Epidermal melanocyte (primary cell): ENCODE measurements at regions not wholly inside any gene's neighbourhood (a gene's known extent, or its start where the extent isn't known, plus 50 kb on each side); places are given as distances from the start of the nearest gene placed in this dataset.

Experiments
- DNase-seq: peaks from one replicate; pipeline ENCODE4 v3.0.0; 2011; ENCODE audit warnings: low spot score; ENCODE audit not compliant: insufficient read length

DNA sequence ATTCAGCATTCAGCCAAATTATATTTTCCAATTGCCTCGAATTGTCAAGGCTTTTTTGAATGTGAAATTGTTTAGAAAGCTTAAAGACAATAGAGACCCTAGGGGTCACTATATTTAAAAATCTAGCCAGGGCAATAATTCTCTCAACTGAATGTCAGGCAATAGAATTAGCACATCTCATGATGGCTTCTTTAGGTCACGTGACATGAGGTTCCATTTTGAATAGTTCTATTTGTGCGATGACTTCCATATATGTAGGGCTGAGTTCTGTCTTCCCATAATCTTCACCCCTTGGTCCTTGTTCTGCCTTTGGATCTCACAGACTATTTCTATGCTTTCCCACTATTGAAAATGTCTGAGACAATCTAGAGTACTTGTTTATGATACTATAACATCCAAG lies 527.7 kb upstream of the KIRREL3 start:
- no peak for DNase-seq

GRCh38 chr11:127524618-127525017 lies 524.0 kb upstream of the KIRREL3 start:
- DNase-seq, result no peak

DNA sequence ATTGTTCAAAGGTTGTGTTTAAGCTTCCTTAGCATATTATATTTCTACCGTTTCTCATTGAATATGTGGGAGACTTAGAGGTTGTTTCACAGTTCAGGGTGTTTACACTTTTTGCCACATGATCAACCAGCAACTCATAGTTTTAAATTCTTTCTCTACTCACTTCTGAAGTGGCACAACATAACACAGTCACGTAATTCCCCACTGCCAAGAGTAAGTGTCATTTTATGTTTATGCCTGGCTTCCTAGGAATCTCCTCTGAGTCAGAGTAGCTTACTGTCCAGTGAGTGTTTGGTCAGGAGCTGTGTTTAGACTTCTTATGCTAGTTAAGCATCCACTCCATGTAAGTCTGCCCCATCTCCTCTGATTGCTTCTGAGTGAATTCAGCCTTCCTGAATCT lies 520.8 kb upstream of the KIRREL3 start:
- no peak for DNase-seq

GRCh38 chr11:127507851-127508250 lies 507.3 kb upstream of the KIRREL3 start:
- DNase-seq, result no peak

GRCh38 chr11:127506647-127507046 lies 506.1 kb upstream of the KIRREL3 start:
- DNase-seq, result no peak

DNA sequence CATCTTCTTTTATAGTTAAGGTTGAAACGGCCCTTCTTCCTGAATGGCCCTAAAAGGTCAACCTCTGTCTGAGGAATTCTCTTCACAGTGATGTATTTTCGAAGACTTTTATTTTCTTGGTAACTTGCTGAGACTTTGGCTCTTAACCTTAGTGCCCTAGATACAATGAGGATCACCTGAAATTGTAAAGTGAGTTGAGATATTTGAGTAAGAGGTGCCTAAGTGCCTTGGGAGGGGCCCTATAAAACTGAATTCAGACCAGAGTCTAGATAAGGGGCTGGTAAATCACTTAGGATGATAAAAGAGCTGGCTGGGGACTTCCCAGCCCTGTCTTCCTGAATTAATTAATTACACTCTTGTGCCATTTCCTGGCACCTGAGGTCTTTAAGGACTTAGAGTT lies 505.6 kb upstream of the KIRREL3 start:
- DNase-seq, result no peak

- no peak for DNase-seq
Measured at GRCh38 chr11:127496165-127496564, 495.6 kb upstream of the KIRREL3 start.

GRCh38 chr11:127493330-127494022 lies 492.9 kb upstream of the KIRREL3 start:
- DNase-seq, result no peak

DNA sequence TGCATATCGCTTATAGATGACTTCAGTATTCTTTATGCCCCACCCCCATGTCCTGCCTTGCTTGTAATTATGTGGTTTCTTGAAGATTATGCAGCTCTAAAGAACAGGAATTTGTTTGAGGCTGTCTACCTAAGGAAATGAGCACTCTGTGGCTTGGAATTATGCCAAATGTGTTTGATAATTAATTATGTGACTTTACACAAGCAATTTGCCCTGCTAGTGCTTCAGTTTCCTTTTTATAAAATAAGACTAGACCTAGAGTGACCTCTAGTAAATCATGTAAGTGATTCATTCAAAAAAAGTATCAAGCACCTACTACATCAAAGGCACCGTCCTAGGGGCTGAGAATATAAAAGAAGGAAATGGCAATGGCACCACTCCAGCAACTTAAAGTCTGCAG lies 491.5 kb upstream of the KIRREL3 start:
- no peak for DNase-seq

DNA sequence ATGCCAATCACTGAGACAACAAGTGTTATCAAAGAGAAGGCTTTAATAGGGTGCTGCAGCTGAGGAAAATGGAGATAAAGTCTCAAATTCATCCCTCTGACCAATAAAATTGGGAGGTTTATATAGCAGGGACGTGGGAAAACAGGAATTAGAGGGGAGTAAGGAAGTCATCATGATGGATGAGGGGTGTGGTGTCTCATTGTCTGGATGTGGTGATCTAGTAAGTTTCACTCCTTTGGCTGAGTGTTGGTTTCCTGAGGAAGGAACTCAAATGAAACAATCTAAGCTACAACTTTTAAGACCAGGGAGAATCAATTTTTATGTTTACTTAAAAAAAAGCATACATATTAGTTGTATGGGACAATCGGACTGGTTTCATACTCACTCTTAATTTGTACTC lies 491.0 kb upstream of the KIRREL3 start:
- no peak for DNase-seq

- DNase-seq, result no peak
Measured at GRCh38 chr11:127490896-127491295, 490.3 kb upstream of the KIRREL3 start.

DNA sequence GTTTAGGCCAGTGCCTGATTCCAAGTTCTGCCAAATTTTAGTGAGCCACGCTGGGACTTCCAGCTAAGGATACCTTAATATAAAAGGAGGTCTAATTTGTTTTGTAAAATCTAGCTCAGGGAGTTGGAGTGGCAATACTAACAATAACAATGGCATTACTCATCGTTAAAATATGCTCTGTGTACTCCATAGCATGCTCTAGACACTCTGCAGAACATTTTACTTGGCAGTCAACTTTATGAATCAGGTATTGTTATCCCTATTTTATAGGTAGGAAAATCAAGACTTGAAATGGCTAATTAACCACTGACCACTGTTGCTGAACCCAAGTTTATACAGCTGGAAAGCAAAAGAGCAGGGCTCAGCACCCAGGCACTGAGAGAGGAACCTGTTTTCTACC lies 485.0 kb upstream of the KIRREL3 start:
- no peak for DNase-seq

- no peak for DNase-seq
Measured at GRCh38 chr11:127481391-127481790, 480.8 kb upstream of the KIRREL3 start.

GRCh38 chr11:127478826-127479225 lies 478.3 kb upstream of the KIRREL3 start:
- no peak for DNase-seq

- no peak for DNase-seq
Measured at GRCh38 chr11:127474766-127475165, 474.2 kb upstream of the KIRREL3 start.

DNA sequence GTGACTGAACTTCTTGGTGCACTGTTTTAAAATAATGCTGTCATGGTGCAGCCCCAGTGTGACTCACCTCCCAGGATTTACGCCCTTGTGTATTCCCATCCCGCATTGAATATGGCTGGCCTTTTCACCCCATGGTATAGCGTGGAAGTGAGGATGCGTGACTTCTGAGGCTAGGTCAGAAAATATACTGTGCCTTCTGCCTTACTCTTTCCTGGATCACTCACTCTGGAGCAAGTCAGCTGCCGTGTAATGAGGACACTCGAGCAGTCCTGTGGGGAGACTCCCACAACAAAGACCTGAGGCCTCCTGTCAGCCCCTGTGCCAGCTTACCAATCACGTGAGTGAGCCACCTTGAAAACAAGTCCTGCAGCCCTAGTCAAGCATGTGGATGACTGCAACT lies 471.9 kb upstream of the KIRREL3 start:
- DNase-seq, result no peak

DNA sequence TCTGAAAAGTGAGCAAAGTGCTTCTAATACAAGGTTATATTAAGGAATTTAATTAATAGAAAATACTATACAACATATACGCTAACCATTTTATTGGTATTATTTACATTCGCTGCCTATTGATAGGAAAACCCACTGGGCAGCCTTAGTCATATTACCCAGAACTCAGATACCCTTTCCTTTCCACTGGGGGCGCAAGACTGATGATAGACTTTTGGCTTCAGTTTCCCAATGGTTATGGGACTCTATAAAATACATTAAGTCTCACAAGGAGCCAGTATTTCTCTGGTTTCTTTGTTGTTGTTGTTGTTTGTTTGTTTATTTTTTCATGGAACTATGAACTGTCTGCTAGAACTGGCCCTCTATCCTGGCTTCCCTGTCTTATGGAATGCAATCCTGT lies 471.1 kb upstream of the KIRREL3 start:
- no peak for DNase-seq

GRCh38 chr11:127470306-127470884 lies 469.8 kb upstream of the KIRREL3 start:
- no peak for DNase-seq

DNA sequence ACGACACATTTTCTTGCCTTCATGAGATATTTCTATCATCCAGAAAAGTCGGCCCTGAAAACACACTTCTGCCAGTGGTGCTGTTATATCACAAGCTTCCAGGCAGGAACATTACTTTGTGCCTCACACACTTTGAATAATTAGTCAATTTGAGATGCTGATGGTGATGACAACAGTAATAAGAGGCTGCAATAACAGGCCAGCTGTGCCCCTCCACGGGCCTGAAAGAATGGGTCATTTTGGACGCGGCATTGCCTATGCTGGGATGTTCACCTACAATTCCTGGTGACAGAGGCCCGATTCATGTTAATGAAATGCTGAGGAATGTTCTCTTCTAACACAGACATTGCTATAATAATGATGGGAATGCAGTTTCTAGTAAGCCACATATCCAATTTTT lies 463.8 kb upstream of the KIRREL3 start:
- DNase-seq, result no peak

- DNase-seq, result no peak
Measured at GRCh38 chr11:127462065-127462344, 461.4 kb upstream of the KIRREL3 start.

- no peak for DNase-seq
Measured at GRCh38 chr11:127461241-127462064, 460.9 kb upstream of the KIRREL3 start.

- DNase-seq, result no peak
Measured at GRCh38 chr11:127458561-127458960, 458.0 kb upstream of the KIRREL3 start.

DNA sequence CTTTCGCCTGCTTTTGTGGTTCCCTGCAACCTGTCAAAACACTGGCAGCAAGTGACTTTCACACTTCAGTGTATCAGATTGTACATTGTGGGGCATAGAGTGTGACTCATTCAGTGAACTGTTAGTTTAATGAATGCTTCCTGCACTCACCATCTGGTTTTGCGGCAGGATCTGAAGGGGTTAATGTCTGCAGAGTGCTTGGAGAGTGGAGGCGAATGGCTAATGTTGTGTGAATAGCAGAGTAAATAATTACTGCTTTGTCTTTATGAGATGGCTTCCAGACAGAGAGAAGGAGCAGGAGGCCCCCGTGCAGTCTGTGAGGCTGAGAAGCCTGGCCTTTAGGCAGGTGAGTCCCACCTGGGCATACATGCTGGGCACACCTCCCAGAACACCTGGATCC lies 454.3 kb upstream of the KIRREL3 start:
- DNase-seq, result no peak
